Skin epidermis (tissue), 12 donors: ENCODE measurements at regions not wholly inside any gene's neighbourhood (a gene's known extent, or its start where the extent isn't known, plus 50 kb on each side); places are given as distances from the start of the nearest gene placed in this dataset.

Experiments used
- H3K27ac ChIP-seq, 21 experiments: fragments of 200-600 bp; sonication (generic) in 11 of 21; one replicate each; pipeline ENCODE4 v1.5.0; 2020; ENCODE audit warnings: mild to moderate bottlenecking in 3 of 21, inconsistent platforms in 2 of 21, moderate library complexity in 2 of 21
- H3K4me3 ChIP-seq, 7 experiments: fragments of 200-600 bp; sonication (generic) in 2 of 7; one replicate each; pipeline ENCODE4 v1.5.0; 2020; ENCODE audit warnings: inconsistent platforms in 2 of 7, mild to moderate bottlenecking in 2 of 7, moderate library complexity in 1 of 7

GRCh38 chr3:76646921-76647562 lies 392.9 kb upstream of the ROBO2 start:
- Histone ChIP-seq H3K27ac (no peak overlapping the region), H3K4me3 (no peak overlapping the region)

DNA sequence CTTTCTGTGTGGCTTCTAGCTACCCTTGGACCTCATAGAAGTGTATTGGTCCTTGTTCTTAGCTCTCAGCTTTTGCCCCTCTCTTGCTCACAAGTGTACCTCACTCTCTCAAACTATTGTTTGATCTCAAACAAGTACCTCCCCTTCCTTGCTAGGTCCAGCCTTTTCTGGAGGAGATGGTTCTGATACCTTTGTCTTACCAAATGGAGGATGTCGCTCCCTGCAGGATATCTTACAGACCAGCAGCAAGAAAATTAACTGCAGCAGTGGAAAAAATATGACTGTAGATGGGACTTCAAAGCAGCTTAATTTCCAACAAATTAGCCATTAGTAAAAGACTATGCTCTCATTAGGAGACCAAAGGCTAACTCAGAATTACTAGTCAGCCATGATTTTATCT lies 388.1 kb upstream of the ROBO2 start:
- H3K4me3 ChIP-seq: no peak overlapping the region
- H3K27ac ChIP-seq: no peak overlapping the region

- Histone ChIP-seq H3K4me3 (no peak overlapping the region), H3K27ac (no peak overlapping the region)
Observed at GRCh38 chr3:76652524-76652923, 387.4 kb upstream of the ROBO2 start.

DNA sequence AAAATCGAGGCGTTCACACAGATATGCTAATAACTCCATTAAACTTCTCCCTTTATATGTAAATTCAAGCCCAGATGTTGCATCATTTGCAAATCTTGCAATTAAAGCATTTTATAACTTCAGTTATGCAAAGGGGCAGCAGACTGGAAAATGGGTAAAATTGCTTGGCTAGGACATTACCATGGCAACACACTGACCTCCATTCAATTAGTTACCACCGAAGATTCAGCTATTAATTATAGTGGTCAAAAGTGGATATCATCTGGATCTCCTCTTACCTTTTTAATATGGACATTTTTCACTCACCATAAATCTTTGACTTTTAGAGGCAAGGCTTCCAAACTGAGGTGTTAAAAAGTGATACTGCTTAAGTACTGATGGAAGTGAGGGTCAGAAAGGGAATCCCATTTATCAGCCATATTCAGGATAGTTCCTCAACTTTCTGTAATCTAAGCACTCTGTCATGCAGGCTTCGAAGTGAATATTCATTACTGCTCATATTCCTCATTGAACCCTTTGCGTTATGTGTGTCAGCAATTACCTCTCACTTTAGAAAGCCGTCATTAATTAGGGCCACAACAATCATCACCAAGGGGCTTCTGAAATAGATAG lies 386.2 kb upstream of the ROBO2 start:
- H3K27ac ChIP-seq: no peak overlapping the region

GRCh38 chr3:76656531-76657070 lies 383.3 kb upstream of the ROBO2 start:
- H3K27ac ChIP-seq: no peak overlapping the region

More for the DNA sequence above, 386.2 kb upstream of the ROBO2 start:
- no peak overlapping the region for H3K4me3 ChIP-seq

DNA sequence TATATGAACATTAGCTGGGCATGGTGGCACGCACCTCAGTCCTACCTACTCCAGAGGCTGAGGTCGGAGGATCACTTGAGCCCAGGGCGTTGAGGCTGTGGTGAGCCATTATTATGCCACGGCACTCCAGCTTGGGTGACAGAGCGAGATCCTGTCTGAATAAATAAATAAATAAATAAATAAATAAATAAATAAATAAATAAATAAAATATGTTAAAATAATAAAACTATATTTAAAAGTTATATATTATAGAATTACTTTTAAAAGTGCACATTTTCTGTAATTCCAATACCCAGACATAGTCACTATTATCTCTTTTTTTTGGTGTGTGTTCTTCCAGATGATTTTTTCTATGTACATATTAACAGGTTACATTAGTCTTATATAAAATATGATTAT lies 382.0 kb upstream of the ROBO2 start:
- H3K4me3 ChIP-seq: no peak overlapping the region
- no peak overlapping the region for H3K27ac ChIP-seq

More at GRCh38 chr3:76656531-76657070, 383.3 kb upstream of the ROBO2 start:
- H3K4me3 ChIP-seq: no peak overlapping the region

DNA sequence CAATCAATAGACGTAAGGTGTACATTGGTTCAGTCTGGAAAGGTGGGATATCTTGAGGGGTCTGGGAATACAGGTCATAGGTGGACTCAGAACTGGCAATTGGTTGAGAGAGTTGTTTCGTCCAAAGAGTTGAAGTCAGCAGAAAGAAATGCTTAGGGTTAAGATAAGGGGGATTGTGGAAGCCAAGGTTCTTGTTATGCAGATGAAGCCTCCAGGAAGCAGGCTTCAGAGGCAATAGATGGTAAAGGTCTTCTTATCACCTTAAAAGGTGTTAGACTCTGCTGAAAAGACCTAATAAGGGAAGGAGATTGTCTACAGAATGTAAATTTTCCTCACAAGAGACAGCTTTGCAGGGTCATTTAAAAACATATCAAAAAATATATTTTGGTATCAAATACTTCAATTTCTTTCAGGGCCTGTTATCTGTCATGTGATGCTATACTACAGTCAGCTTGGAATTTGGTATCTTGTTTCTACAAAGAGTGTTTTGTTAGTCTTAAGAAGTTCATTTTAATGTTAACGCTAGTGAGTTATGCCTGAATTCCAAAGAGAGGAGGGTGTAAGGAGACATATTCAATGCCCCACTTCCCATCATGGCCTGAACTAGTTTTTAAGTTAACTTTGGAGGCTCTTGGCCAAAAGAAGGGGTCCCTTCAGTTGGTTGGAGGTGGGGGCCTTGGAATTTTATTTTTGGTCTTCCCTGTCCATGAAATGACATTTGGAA lies 378.2 kb upstream of the ROBO2 start:
- Histone ChIP-seq H3K4me3 (no peak overlapping the region), H3K27ac (no peak overlapping the region)

DNA sequence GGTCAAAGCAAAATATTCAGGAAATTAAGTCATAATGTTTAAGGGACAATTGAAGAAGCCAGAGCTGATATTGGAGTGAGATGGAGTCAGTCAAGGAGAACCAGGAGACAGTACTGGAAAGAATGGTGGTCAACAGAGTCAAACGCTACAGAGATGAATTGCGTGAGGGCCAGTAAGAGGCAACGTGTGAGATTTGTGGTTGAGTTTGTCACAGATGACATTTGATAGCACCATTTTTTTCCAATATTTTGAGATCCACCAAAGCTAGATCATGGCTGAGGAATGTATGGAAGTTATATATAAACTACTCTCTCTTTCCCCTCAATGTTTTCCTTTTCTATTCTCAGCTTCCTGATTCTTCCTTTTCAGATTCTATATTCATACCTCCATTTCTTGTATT lies 375.1 kb upstream of the ROBO2 start:
- Histone ChIP-seq H3K4me3 (no peak overlapping the region), H3K27ac (no peak overlapping the region)

- Histone ChIP-seq H3K4me3 (no peak overlapping the region), H3K27ac (no peak overlapping the region)
Observed at GRCh38 chr3:76668653-76669052, 371.2 kb upstream of the ROBO2 start.

DNA sequence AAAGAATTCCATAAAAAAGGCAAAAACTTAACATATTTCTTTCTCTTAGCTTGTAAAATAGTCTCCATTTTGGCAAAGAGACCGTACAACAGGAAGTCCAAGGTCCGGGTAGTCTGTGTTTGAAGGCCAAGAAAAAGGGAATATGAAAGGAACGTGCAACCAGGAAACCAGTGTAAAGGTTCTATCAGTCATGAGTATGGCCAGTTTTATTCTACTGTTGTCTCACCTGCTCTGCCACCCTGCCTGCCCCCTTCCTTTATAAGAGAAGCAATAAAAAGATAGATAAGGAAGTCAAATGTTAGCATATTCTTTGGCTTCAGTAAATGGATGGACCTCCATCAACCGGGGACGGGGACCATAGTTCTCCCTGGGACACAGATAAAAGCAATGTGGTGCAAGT lies 370.6 kb upstream of the ROBO2 start:
- Histone ChIP-seq H3K27ac (no peak overlapping the region), H3K4me3 (no peak overlapping the region)

DNA sequence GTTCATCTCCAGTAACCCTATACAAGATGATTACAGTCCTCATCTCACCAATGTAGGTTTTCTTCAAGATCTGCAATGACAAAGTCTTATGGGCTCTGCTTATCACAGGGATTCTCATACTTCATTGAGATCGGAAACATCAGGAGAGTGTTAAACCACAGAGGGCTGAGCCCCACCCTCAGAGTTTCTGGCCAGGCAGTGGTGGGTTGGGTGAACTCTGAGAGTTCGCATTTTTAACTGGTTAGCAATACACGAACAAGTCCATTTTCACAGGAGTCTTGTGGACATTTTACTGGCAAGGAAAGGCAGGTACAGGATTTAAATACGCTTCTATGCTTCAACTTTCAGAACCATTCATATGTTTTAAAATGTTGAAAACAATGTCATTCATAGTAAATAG lies 366.7 kb upstream of the ROBO2 start:
- Histone ChIP-seq H3K27ac (no peak overlapping the region), H3K4me3 (no peak overlapping the region)

- Histone ChIP-seq H3K27ac (no peak overlapping the region), H3K4me3 (no peak overlapping the region)
Observed at GRCh38 chr3:76679541-76679940, 360.4 kb upstream of the ROBO2 start.

GRCh38 chr3:76683256-76683655 lies 356.6 kb upstream of the ROBO2 start:
- Histone ChIP-seq H3K4me3 (no peak overlapping the region), H3K27ac (no peak overlapping the region)

DNA sequence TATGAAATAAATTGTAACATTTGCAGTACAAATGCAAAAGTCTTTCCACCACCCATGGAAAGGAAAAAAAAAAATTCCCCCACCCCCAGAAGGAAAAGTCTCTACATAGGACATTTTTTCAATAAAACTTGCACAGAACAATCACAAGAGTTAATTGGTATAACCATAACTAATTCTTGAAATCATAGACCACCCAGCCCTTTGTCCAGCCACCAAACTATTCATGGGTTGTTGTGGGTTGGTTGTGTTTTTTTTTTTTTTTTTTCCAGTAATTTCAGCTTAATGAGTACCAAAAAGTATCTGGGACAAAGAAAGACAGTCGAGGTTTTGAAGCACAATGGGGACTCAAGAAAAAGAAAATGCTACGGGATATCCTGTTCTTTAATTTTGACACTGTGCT lies 355.0 kb upstream of the ROBO2 start:
- no peak overlapping the region for H3K4me3 ChIP-seq

GRCh38 chr3:76685858-76686257 lies 354.0 kb upstream of the ROBO2 start:
- Histone ChIP-seq H3K4me3 (no peak overlapping the region), H3K27ac (no peak overlapping the region)

More for the DNA sequence above, 355.0 kb upstream of the ROBO2 start:
- H3K27ac ChIP-seq: no peak overlapping the region

- Histone ChIP-seq H3K4me3 (no peak overlapping the region), H3K27ac (no peak overlapping the region)
Observed at GRCh38 chr3:76687019-76687418, 352.9 kb upstream of the ROBO2 start.

DNA sequence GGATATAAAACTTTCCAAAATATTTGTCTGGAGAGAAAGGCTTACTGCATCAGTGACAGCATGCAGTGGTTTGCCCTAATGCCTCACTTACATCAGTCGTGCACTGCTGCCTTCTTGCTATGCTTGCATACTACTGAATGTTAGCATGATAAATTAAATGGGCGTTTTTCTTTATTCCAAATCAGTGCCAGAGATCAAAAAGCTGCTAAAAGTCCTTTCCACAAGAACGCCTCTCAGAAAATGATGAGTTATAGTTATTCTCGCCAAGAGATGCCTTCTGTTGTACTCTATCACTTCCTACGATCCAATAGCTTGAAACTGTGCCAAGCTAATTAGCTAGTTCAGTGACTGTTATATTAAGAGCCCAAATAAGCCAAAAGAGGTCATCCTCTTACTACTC lies 345.8 kb upstream of the ROBO2 start:
- no peak overlapping the region for H3K4me3 ChIP-seq
- H3K27ac ChIP-seq: no peak overlapping the region

DNA sequence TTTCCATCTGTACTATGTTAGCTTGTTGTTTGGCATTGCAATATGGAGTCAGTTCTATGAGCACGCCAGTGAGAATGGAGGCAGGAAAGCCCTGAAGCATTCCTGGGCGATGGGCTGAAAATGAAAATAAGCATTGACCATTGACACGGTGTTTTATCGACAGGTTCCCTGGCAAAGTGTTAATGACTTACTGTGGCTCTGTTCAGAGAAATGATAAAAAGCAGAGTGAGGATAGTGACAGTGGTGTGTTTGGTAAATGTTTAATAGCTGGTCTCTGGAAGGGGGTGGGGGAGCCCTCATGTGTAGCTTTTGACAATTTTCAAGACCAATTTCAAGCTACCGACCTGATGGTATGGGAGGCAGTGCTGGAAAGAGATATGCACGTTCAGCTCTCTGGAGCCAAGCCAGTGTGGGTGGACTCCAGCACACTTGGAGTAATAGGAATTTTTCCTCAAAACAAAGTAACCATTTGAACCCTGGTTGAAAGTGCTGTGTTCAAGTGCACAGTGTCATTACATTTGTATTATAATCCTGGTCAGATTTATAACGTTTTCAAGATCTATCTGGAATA lies 341.7 kb upstream of the ROBO2 start:
- Histone ChIP-seq H3K27ac (no peak overlapping the region), H3K4me3 (no peak overlapping the region)

GRCh38 chr3:76699846-76700245 lies 340.1 kb upstream of the ROBO2 start:
- no peak overlapping the region for H3K27ac ChIP-seq
- H3K4me3 ChIP-seq: no peak overlapping the region

DNA sequence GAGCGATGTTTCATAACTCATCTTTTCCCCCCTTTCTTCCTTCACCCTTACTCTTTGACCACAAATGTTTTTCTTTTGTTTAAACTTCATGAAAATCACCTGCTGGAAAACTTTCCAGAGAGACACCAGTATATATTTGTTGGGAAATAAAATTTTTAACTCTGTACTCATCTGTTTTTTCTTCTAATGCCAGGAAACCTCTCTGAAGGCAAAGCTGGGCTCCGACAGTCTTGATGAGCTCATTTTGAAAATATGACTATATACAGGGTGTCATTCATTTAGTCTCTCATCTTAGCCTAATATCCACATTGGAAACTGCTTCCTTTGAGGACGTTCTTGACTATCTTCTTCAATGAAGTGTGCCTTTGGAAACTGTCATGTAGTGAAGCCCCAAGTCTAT lies 339.6 kb upstream of the ROBO2 start:
- no peak overlapping the region for H3K27ac ChIP-seq
- no peak overlapping the region for H3K4me3 ChIP-seq

- no peak overlapping the region for H3K27ac ChIP-seq
- H3K4me3 ChIP-seq: no peak overlapping the region
Observed at GRCh38 chr3:76702676-76703075, 337.2 kb upstream of the ROBO2 start.
